Stomach (tissue), 8 donors: ENCODE measurements at regions not wholly inside any gene's neighbourhood (a gene's known extent, or its start where the extent isn't known, plus 50 kb on each side); places are given as distances from the start of the nearest gene placed in this dataset.
A peak's percentile ranks its signal among the peaks of the same experiment; 100 is the strongest.

Experiments
- DNase-seq, 2 donors: peaks; one replicate each; pipeline versions ENCODE4 v3.0.0 to v3.0.0-alpha.2; 2013 to 2019
- H3K27ac ChIP-seq, 5 donors: fragments of 200-600 bp in 4 of 5; sonication (generic) in 4 of 5; one replicate each; pipeline ENCODE4 v1.5.1; 2013 to 2019; ENCODE audit warnings: mild to moderate bottlenecking in 1 of 5, moderate library complexity in 1 of 5
- H3K27me3 ChIP-seq, 3 donors: fragments of 200-600 bp; sonication (generic); one replicate each; pipeline ENCODE4 v1.5.1; 2017 to 2019; ENCODE audit warnings: mixed run types in 1 of 3
- H3K36me3 ChIP-seq, 4 donors: fragments of 200-600 bp; sonication (generic); 1 replicate in 3 of 4; 2 replicates in 1 of 4; pipeline ENCODE4 v1.5.1; 2016 to 2019
- H3K4me1 ChIP-seq, 4 donors: fragments of 200-600 bp; sonication (generic); one replicate each; pipeline ENCODE4 v1.5.1; 2016 to 2019
- H3K4me3 ChIP-seq, 4 donors: fragments of 200-600 bp; sonication (generic) in 3 of 4; one replicate each; pipeline ENCODE4 v1.5.1; 2016 to 2019; ENCODE audit warnings: mild to moderate bottlenecking in 1 of 4
- H3K9me3 ChIP-seq, 4 donors: fragments of 200-600 bp; sonication (generic); one replicate each; pipeline ENCODE4 v1.5.1; 2016 to 2019
- EP300 ChIP-seq: sonication (generic); formaldehyde crosslinking; IDR thresholded peaks from one replicate; pipeline ENCODE4 v1.6.1; 2017; ENCODE audit warnings: antibody characterized with exemption
- POLR2A ChIP-seq, 4 donors: fragments of 450-650 bp; IDR thresholded peaks; one replicate each; pipeline ENCODE4 v1.6.1; 2016; ENCODE audit warnings: antibody characterized with exemption in 4 of 4, control low read depth in 2 of 4, mild to moderate bottlenecking in 1 of 4, moderate library complexity in 1 of 4
- POLR2AphosphoS5 ChIP-seq, 3 donors: sonication (generic); formaldehyde crosslinking; IDR thresholded peaks; one replicate each; pipeline ENCODE4 v1.6.1; 2016; ENCODE audit warnings: antibody characterized with exemption in 3 of 3
- WGBS, 5 donors: extraction: QIAGEN DNeasy Blood & Tissue Kit in 3 of 5; methylation state at CpG; one replicate each; pipeline versions ENCODE4 v1.1.5 to v1.1.7; 2013 to 2018; 5-methylcytosine and 5-hydroxymethylcytosine counted together
- intact Hi-C: fragments of 100-400 bp; cut with DNase I; formaldehyde crosslinking; loops from one replicate; pipeline ENCODE4 v1.15.1; 2023; ENCODE audit warnings: low total_unique reads
- TF ChIP-seq, protein P1 (sequence below), 7 experiments: fragments of 450-650 bp in 4 of 7; fragments of 200-600 bp in 3 of 7; sonication (generic) in 3 of 7; IDR thresholded peaks; one replicate each; pipeline ENCODE4 v1.5.1; 2016 to 2019; ENCODE audit warnings: antibody characterized with exemption in 7 of 7, control low read depth in 2 of 7, mild to moderate bottlenecking in 1 of 7
- donor health status: healthy with polysubstance abuse.
- donor health status: Bipolar disorder and iron deficiency.
- donor health status: healthy.

DNA sequence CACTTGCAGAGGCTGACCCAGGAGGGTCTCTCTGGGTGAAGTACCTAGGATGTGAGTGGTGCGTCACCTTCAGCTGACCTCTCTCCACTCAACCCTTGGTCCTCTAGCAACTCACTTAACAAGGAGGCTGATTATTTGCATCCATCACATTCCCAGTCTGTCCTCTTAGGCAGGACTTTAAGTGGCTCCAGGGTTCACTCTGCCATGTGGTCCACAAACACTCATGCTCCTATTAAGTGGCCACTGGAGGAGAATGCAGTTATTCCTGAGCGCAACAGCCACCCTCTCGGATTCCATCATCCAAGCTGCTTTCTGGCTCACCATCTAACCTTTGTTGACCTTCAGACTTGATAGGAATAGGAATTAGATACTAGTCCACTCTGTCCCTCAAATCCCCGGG is 61.1 kb upstream of the SCAF8 start:
- intact Hi-C loops, result no loop called here
- 92 to 99% (median 97%) methylated on average over 4 of the region's 4 CpGs for WGBS, 5 donors
- TF ChIP-seq POLR2AphosphoS5 (IDR thresholded peaks at IDR 0.05) (no peak), POLR2A (IDR thresholded peaks at IDR 0.05) (no peak), EP300 (no peak)
- TF ChIP-seq, protein P1, sequence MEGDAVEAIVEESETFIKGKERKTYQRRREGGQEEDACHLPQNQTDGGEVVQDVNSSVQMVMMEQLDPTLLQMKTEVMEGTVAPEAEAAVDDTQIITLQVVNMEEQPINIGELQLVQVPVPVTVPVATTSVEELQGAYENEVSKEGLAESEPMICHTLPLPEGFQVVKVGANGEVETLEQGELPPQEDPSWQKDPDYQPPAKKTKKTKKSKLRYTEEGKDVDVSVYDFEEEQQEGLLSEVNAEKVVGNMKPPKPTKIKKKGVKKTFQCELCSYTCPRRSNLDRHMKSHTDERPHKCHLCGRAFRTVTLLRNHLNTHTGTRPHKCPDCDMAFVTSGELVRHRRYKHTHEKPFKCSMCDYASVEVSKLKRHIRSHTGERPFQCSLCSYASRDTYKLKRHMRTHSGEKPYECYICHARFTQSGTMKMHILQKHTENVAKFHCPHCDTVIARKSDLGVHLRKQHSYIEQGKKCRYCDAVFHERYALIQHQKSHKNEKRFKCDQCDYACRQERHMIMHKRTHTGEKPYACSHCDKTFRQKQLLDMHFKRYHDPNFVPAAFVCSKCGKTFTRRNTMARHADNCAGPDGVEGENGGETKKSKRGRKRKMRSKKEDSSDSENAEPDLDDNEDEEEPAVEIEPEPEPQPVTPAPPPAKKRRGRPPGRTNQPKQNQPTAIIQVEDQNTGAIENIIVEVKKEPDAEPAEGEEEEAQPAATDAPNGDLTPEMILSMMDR (IDR thresholded peaks at IDR 0.05), result no peak
- H3K27ac ChIP-seq, result no peak overlapping the region
- H3K9me3 ChIP-seq, result no peaks in the 10 kb centered on the region
- no peaks in the 10 kb centered on the region for H3K27me3 ChIP-seq
- no peaks in the 10 kb centered on the region for H3K4me1 ChIP-seq
- H3K4me3 ChIP-seq, result no peak overlapping the region
- DNase-seq, result no peak
- H3K36me3 ChIP-seq, result no peaks in the 10 kb centered on the region

DNA sequence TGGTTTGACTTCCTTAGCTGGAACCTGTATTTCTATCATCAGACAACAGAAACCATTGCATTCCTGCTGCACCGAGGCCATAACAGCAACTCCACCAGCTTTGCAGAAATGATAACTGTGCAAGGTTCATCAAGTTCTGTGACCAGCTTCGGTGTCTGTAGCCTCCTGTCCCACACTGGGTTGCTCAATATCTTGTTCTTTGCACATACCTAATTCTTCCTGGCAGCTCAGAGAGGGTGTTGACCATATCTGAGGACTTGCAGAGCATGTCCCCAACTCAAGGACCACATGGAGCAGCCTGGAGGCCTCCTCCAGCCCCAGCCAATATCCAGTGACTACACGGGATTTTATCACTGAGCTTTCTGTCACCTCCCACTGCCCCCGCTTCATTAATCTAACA is 59.3 kb upstream of the SCAF8 start:
- TF ChIP-seq POLR2A (IDR thresholded peaks at IDR 0.05) (no peak), EP300 (no peak), POLR2AphosphoS5 (IDR thresholded peaks at IDR 0.05) (no peak)
- TF ChIP-seq, protein P1 (IDR thresholded peaks at IDR 0.05), result no peak
- WGBS, 5 donors, result 64 to 77% (median 69%) methylated on average over 4 of the region's 4 CpGs
- no peak for DNase-seq
- H3K4me1 ChIP-seq, result no peaks in the 10 kb centered on the region
- no peaks in the 10 kb centered on the region for H3K27me3 ChIP-seq
- intact Hi-C loops, result no loop called here
- H3K27ac ChIP-seq, result no peak overlapping the region
- no peak overlapping the region for H3K4me3 ChIP-seq
- no peaks in the 10 kb centered on the region for H3K36me3 ChIP-seq
- H3K9me3 ChIP-seq, result no peaks in the 10 kb centered on the region

DNA sequence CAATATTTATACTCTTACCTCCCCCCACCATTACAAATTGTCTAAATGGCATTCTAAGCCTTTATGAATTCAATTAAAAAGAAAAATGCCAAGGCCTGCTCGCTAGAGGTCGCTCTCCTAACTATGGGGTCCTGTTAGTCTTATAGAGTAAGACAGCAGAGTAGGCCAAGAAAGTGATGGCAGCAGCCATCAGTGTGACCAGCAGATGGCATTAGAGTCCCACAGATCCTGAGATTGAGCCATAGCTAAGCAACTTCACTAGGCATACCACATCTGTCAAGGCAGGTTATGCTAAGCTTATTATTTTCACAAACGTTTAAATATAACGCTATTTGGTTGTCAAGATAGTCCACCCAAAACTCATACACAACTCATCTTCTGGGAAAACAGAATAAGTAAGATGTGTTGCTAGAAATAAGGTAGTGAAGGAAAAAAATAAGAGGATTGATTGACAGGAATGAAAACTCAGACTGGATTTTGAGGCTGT is 57.6 kb upstream of the SCAF8 start:
- Histone ChIP-seq H3K9me3 (no peaks in the 10 kb centered on the region), H3K4me3 (no peak overlapping the region), H3K27ac (no peak overlapping the region), H3K27me3 (no peaks in the 10 kb centered on the region), H3K4me1 (no peaks in the 10 kb centered on the region), H3K36me3 (no peaks in the 10 kb centered on the region)
- peak; percentile 92 to 98 for DNase-seq
- intact Hi-C loops, result loop anchor here (5.0 kb wide), 1 partner anchor 132 kb away; no protein-coding TSS in a partner anchor
- whole genome bisulfite sequencing, 5 donors, result 0 to 1% (median 0%) methylated on average over 4 of the region's 4 CpGs
- TF ChIP-seq, protein P1 (IDR thresholded peaks at IDR 0.05), result peak in 5 of 7 experiments; percentile 94 to 99 (median 96)
- TF ChIP-seq POLR2A (IDR thresholded peaks at IDR 0.05), result no peak
- TF ChIP-seq POLR2AphosphoS5 (IDR thresholded peaks at IDR 0.05), result peak; percentile 28 to 89 (median 38)
- TF ChIP-seq EP300, result no peak

DNA sequence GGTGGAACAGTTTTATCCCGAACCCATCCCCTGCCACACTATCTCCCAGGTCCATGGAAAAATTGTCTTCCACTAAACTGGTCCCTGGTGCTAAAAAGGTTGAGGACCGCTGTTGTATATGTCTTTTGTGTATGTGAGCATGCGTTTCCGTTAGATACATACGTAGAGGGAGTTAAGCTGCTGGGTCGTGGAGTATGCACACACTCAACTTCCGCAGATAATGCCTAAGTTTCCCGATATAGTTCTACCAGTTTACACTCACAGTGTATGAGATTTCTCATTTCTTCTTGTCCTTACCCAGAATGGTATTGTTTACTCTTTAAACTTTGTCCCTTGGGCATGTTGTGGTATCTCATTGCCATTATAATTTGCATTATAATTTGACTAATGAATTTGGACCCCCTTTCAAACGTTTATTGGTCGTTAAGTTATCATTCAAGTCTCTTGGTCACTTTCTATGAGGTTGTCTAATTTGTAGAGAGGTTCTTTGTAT is 50.5 kb upstream of the SCAF8 start:
- WGBS, 5 donors, result 83 to 89% (median 87%) methylated on average over 10 of the region's 10 CpGs
- no peaks in the 10 kb centered on the region for H3K27me3 ChIP-seq
- no peak overlapping the region for H3K27ac ChIP-seq
- no peaks in the 10 kb centered on the region for H3K9me3 ChIP-seq
- TF ChIP-seq EP300 (no peak), POLR2AphosphoS5 (IDR thresholded peaks at IDR 0.05) (no peak), POLR2A (IDR thresholded peaks at IDR 0.05) (no peak)
- TF ChIP-seq, protein P1 (IDR thresholded peaks at IDR 0.05), result no peak
- intact Hi-C loops, result no loop called here
- H3K4me3 ChIP-seq, result no peak overlapping the region
- no peaks in the 10 kb centered on the region for H3K4me1 ChIP-seq
- H3K36me3 ChIP-seq, result no peaks in the 10 kb centered on the region
- DNase-seq, result no peak
